Stimulated activated memory B cell treated with anti-CD40 and anti-IgM and Interleukin-4, amounts not matched to agents 10 μg/mL and 1 μg/mL and 100 μg/mL, for 72 hours (primary cell): ENCODE measurements at regions not wholly inside any gene's neighbourhood (a gene's known extent, or its start where the extent isn't known, plus 50 kb on each side); places are given as distances from the start of the nearest gene placed in this dataset.

Experiments
- ATAC-seq: fragments of 150-1000 bp; cut with Tn5 transposase; 2 replicates; pipeline ENCODE4 v1.10.0; 2021
- H3K27ac Mint-ChIP-seq: one replicate; pipeline ENCODE4 v1.8.0; 2022; ENCODE audit warnings: mild to moderate bottlenecking, mixed read lengths
- H3K27me3 Mint-ChIP-seq: one replicate; pipeline ENCODE4 v1.8.0; 2022; ENCODE audit warnings: mixed read lengths
- H3K36me3 Mint-ChIP-seq: one replicate; pipeline ENCODE4 v1.8.0; 2022; ENCODE audit warnings: mixed read lengths
- H3K4me1 Mint-ChIP-seq: one replicate; pipeline ENCODE4 v1.8.0; 2022; ENCODE audit warnings: mixed read lengths
- H3K4me3 Mint-ChIP-seq: one replicate; pipeline ENCODE4 v1.8.0; 2022; ENCODE audit warnings: mild to moderate bottlenecking, moderate library complexity, mixed read lengths
- H3K9me3 Mint-ChIP-seq: one replicate; pipeline ENCODE4 v1.8.0; 2022; ENCODE audit warnings: mixed read lengths

DNA sequence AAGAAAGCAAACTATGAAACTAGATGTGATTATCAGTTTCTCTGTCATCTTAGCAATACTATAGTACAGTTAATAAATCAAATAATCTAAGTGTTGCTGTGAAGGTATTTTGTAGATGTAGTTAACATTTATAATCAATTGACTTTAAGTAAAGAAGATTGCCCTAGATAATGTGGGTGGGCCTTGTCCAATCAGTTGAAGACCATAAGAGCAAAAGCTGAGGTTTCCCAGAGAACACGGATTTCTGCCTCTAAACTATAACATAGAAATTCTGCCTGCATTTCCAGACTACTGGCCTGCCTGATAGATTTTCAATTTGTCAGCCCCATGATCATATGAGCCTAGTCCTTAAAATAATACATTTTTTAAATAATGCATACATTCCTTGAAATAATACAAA is 222.9 kb downstream of the PCDH18 start:
- no peaks in the 10 kb centered on the region for H3K4me1 Mint-ChIP-seq
- H3K36me3 Mint-ChIP-seq, result no peaks in the 10 kb centered on the region
- no peak for ATAC-seq
- no peak overlapping the region for H3K4me3 Mint-ChIP-seq
- H3K27ac Mint-ChIP-seq, result no peak overlapping the region
- no peaks in the 10 kb centered on the region for H3K27me3 Mint-ChIP-seq
- H3K9me3 Mint-ChIP-seq, result no peaks in the 10 kb centered on the region

DNA sequence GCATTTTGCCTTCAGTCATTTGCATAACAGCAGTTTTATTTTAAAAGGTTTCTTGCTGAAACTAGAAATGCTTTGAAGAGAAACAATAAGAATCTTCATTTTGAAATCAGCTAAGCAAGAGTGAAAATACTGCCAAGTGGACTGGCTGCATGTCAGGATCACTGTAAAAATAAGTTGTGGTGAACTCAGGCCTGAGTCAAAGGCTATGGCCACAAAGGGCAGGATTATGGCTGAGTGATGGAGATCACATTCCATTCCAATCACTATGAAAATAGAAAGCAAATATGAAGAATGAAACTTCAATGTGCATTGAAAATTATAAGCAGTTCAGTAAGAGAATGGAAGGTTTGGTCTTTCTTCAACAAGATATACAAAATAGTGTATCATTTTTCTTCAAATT is 224.5 kb downstream of the PCDH18 start:
- no peaks in the 10 kb centered on the region for H3K27me3 Mint-ChIP-seq

DNA sequence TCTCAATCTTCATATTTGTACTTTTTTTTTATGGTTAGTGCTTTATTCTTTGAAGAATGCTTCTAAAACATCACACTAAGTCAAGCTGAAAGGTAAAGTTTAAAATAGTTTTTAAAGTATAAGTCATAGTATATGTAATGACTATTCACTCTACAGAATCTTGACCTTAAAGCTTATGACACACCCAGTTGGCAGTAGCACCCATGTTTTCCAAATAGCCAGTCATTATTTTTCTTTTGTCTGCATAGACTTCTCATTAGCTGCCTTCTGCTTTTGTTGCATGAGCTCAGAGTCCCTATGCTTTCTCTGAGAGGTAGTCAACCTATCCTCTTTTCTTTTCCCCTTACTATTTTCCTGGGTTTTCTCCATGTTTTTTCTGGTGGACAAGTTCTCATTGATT is 231.5 kb downstream of the PCDH18 start:
- no peak for ATAC-seq
- Mint-ChIP-seq H3K27me3 (no peaks in the 10 kb centered on the region), H3K27ac (no peak overlapping the region), H3K4me3 (no peak overlapping the region), H3K36me3 (no peaks in the 10 kb centered on the region), H3K4me1 (no peaks in the 10 kb centered on the region), H3K9me3 (peaks cover 6% of the 10 kb centered on the region)

More for the DNA sequence above, 224.5 kb downstream of the PCDH18 start:
- ATAC-seq, result no peak
- Mint-ChIP-seq H3K27ac (no peak overlapping the region), H3K4me3 (no peak overlapping the region), H3K4me1 (no peaks in the 10 kb centered on the region), H3K36me3 (no peaks in the 10 kb centered on the region), H3K9me3 (peaks cover 2% of the 10 kb centered on the region)

DNA sequence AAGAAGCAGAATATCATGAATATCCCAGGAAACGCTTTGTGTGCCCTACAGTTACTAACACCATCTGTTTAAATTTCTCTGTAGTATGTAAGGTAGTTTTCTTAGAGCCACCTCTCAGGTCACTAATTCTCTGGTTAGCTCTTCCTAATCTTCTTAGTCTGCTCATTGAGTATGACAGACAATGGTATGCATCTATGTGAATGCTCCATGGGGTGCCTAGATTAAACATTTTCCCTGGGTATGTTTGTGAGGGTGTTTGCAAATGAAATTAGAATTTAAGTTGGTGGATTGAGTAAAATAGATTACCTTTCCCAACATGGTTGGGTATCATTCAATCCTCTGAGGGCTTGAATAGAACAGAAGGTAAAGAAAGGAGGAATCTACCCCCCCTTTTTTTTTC is 233.0 kb downstream of the PCDH18 start:
- Mint-ChIP-seq H3K27ac (no peak overlapping the region), H3K36me3 (no peaks in the 10 kb centered on the region), H3K27me3 (no peaks in the 10 kb centered on the region), H3K4me3 (no peak overlapping the region), H3K9me3 (peaks cover 6% of the 10 kb centered on the region), H3K4me1 (no peaks in the 10 kb centered on the region)
- no peak for ATAC-seq

DNA sequence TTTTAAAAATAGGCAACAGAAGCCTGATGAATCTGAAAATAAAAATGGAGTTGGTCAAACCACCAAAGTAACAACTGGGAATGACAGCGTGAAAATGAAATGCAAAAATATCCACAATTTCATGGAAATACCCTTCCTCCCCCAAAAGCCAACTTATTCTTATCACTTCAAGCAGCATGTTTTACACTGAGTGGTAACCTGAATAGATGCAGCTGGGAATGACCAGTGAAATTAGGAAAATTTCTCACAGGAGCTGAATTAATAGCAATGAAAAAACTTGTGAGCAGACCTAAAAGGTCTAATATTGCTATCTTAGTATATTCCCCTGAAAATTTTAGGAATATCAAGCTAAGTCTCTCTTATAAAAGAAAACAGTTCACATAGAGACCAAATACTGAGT is 239.0 kb downstream of the PCDH18 start:
- no peak overlapping the region for H3K27ac Mint-ChIP-seq
- no peak overlapping the region for H3K4me3 Mint-ChIP-seq
- H3K4me1 Mint-ChIP-seq, result no peaks in the 10 kb centered on the region
- H3K9me3 Mint-ChIP-seq, result peaks cover 4% of the 10 kb centered on the region
- no peak for ATAC-seq
- H3K36me3 Mint-ChIP-seq, result no peaks in the 10 kb centered on the region
- no peaks in the 10 kb centered on the region for H3K27me3 Mint-ChIP-seq

DNA sequence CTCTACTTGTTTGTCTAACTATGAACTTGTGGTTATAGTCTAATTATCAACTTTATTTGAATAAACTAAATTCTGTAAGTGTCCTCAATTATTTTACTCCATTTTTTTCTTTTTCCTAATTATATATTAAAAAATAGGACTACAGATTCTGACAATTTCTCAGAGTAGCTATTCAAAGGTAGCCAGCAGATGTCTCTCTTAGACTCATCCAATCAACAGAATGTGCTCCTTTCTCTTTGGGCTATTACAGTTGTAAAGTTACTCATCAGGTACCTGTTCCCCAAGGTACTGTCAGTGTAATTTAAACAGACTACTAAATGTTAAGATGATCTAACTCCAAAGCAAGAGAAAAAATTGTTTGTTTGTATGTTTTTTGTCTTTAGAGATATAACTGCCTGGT is 248.6 kb downstream of the PCDH18 start:
- Mint-ChIP-seq H3K36me3 (no peaks in the 10 kb centered on the region), H3K27me3 (no peaks in the 10 kb centered on the region)

DNA sequence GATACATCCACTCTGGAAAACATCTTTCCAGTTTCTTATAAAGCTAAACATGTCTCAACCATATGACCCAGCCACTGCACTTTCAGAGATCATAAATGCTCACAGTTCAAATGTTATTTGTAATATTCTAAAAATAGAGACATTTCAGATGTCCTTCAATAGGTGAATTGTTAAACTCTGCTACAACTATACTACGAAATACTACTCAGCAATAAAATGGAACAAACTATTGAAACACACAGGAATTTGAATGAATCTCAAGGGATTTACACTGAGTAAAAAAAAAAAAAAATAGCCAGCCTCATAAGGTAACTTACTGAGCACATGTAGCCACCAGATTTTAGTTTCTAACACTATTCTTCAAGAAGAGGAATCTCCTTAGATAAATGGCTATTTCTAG is 253.9 kb downstream of the PCDH18 start:
- H3K27me3 Mint-ChIP-seq, result no peaks in the 10 kb centered on the region
- H3K9me3 Mint-ChIP-seq, result peaks cover 6% of the 10 kb centered on the region
- no peak for ATAC-seq
- no peak overlapping the region for H3K27ac Mint-ChIP-seq
- no peak overlapping the region for H3K4me3 Mint-ChIP-seq
- no peaks in the 10 kb centered on the region for H3K36me3 Mint-ChIP-seq
- no peaks in the 10 kb centered on the region for H3K4me1 Mint-ChIP-seq

More for the DNA sequence above, 248.6 kb downstream of the PCDH18 start:
- Mint-ChIP-seq H3K27ac (no peak overlapping the region), H3K9me3 (peaks cover 9% of the 10 kb centered on the region), H3K4me1 (no peaks in the 10 kb centered on the region), H3K4me3 (no peak overlapping the region)
- ATAC-seq, result no peak

DNA sequence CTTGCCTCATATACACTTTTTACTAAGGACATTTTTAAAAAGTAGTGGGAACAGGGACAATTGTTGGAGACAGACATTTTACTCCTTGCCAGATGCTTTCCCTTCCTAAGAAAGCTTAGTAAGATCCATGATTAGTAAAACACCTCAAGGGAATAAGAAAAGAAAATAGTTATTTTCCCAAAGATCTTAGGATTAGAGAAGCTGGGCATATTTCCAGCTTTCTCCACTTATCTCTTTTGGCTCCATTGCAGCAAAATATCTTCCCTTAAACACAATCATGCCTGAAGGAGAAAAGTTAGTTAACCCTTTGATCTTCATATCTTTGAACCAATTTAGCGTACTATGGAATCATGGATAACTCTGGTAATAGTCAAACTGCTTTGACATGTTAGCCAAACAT is 257.9 kb downstream of the PCDH18 start:
- H3K27ac Mint-ChIP-seq, result no peak overlapping the region
- H3K4me3 Mint-ChIP-seq, result no peak overlapping the region
- no peaks in the 10 kb centered on the region for H3K9me3 Mint-ChIP-seq
- no peak for ATAC-seq
- no peaks in the 10 kb centered on the region for H3K4me1 Mint-ChIP-seq
- H3K36me3 Mint-ChIP-seq, result no peaks in the 10 kb centered on the region
- H3K27me3 Mint-ChIP-seq, result no peaks in the 10 kb centered on the region

DNA sequence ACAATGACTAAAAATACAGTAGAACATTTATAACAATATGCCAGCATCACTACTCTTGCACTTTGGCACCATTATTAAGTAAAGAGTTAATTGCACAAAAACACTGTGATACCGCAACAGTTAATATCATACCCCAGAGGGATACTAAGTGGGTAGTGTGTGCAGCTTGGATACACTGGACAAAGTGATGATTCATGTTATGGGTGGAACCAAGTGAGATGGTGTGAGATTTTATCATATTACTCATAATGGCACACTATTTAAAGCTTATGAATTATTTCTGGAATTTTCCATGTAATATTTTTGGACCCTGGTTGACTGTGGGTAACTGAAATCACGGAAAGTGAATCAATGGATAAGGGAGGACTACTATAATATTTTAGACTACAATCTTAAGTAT is 265.3 kb downstream of the PCDH18 start:
- no peak overlapping the region for H3K27ac Mint-ChIP-seq

DNA sequence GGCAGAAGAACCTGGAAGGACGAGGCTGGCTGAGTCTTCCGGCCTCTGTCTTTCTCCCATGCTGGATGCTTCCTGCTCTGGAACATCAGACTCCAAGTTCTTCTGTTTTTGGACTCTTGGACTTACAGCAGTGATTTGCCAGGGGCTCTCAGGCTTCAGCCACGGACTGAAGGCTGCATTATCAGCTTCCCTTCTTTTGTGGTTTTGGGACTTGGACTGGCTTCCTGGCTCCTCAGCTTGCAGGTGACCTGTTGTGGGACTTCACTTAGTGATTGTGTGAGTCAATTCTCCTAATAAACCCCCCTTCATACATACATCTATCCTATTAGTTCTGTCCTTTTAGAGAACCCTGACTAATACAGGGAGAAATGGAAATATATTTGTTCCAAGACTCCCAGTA is 265.8 kb downstream of the PCDH18 start:
- H3K4me3 Mint-ChIP-seq, result no peak overlapping the region
- no peaks in the 10 kb centered on the region for H3K36me3 Mint-ChIP-seq
- H3K27ac Mint-ChIP-seq, result no peak overlapping the region
- H3K27me3 Mint-ChIP-seq, result no peaks in the 10 kb centered on the region
- no peaks in the 10 kb centered on the region for H3K4me1 Mint-ChIP-seq
- no peak for ATAC-seq
- no peaks in the 10 kb centered on the region for H3K9me3 Mint-ChIP-seq

More for the DNA sequence above, 265.3 kb downstream of the PCDH18 start:
- Mint-ChIP-seq H3K36me3 (no peaks in the 10 kb centered on the region), H3K4me1 (no peaks in the 10 kb centered on the region), H3K9me3 (no peaks in the 10 kb centered on the region), H3K4me3 (no peak overlapping the region), H3K27me3 (no peaks in the 10 kb centered on the region)
- no peak for ATAC-seq

DNA sequence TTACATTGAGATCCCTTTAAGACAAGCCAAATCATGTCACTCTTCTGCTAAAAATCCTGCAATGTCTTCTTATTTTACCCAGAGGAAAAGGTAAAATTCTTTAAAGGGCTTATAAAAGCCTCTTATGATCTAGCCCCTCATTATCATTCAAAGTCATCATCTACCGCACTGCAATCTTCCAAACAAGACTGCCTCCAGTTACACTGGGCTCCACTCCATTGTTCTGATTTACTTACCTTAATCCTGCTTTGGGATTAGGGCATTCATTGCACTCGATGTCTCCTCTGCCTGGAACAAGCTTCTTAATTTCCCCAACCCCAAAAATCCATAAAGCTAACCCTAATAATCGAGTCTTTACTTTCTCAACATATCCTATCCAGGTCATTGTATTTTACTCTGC is 269.1 kb downstream of the PCDH18 start:
- Mint-ChIP-seq H3K4me1 (no peaks in the 10 kb centered on the region), H3K27ac (no peak overlapping the region), H3K36me3 (no peaks in the 10 kb centered on the region), H3K4me3 (no peak overlapping the region), H3K27me3 (no peaks in the 10 kb centered on the region), H3K9me3 (no peaks in the 10 kb centered on the region)
- no peak for ATAC-seq

DNA sequence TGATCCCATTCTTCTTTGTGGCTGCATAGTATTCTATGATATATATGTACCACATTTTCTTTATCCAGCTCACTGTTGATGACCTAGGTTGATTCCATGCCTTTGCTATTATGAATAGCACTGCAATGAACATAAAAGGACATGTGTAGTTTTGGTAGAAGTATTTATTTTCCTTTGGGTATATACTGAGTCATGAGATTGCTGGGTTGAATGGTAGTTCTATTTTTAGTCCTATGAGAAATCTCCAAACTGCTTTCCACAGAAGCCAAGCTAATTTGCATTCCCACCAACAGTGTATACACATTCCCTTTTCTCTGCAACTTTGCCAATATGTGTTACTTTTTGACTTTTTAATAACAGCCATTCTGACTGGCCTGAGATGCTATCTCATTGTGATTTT is 278.3 kb downstream of the PCDH18 start:
- no peak overlapping the region for H3K4me3 Mint-ChIP-seq
- no peak overlapping the region for H3K27ac Mint-ChIP-seq
- no peak for ATAC-seq
- H3K36me3 Mint-ChIP-seq, result no peaks in the 10 kb centered on the region
- no peaks in the 10 kb centered on the region for H3K9me3 Mint-ChIP-seq
- no peaks in the 10 kb centered on the region for H3K27me3 Mint-ChIP-seq
- H3K4me1 Mint-ChIP-seq, result no peaks in the 10 kb centered on the region

DNA sequence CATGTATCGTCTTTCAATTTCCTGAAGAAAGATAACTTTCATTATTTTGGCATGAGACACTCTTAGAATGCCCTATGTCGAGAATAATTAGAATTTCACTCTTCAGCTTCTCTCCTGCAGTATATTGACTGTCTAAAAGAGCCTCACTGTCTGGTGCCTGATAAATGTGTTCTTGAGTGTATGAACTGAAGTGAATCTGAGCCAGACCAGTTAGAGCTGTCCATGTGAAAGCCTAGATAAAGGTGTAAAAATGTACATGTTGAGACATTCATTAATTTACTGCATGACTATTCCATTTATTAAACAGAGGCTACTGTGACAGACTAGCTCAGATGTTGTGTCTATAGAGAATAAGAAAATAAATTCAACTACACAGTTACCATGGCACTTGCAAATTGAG is 283.2 kb downstream of the PCDH18 start:
- Mint-ChIP-seq H3K27me3 (no peaks in the 10 kb centered on the region), H3K9me3 (no peaks in the 10 kb centered on the region), H3K4me3 (no peak overlapping the region), H3K4me1 (no peaks in the 10 kb centered on the region), H3K27ac (no peak overlapping the region), H3K36me3 (no peaks in the 10 kb centered on the region)
- no peak for ATAC-seq

DNA sequence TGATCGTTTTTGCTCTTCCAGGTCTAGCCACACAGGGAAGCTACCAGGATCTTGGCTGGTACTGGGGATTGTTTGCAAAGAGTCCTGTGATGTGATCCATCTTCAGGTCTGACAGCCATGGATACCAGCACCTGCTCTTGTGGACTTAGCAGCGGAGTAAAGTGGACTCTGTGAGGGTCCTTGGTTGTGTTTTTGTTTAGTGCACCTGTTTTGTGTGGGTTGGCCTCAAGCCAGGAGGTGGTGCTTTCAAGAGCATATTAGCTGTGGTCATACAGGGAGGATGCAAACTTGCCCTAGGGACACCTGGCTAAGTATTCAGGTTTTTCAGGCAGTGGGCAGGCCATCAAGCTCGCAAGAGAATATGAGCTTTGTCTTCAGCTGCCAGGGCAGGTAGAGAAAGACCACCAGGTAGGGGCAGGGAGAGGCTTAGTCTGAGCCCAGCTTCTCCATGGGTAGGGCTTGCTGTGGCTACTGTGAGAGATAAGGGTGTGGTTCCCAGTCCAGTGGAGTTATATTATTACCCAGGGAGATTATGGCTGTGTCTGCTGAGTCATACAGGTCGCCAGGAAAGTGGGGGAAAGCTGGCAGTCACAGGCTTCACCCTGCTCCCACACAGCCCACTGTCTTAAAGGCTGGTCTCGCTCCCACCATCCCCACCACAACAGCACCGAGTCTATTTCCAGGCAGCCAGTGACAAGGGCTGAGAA is 293.7 kb downstream of the PCDH18 start:
- Mint-ChIP-seq H3K9me3 (peaks cover 3% of the 10 kb centered on the region), H3K4me1 (no peaks in the 10 kb centered on the region), H3K27ac (no peak overlapping the region), H3K27me3 (no peaks in the 10 kb centered on the region), H3K36me3 (no peaks in the 10 kb centered on the region), H3K4me3 (no peak overlapping the region)
- no peak for ATAC-seq

DNA sequence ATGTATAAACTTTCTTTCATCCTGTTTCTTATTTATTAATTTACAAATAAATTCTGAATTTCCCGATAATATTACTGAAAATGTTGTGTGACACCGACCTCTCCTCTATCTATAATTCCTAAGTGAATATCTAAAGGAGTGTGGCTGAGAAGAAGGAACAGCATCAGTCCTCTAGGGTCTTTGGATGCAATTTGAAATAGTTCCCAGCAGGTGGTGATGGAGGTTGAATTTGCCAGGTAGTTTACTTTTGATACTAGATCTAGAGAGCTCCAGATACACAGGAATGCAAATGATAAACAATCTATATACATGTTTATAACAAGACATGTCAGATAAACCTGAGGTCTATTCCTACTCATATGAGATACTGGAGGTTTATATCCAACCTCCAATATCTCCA is 305.4 kb downstream of the PCDH18 start:
- no peak for ATAC-seq
- Mint-ChIP-seq H3K4me1 (no peaks in the 10 kb centered on the region), H3K27me3 (no peaks in the 10 kb centered on the region), H3K9me3 (peaks cover 3% of the 10 kb centered on the region), H3K27ac (no peak overlapping the region), H3K4me3 (no peak overlapping the region), H3K36me3 (no peaks in the 10 kb centered on the region)

DNA sequence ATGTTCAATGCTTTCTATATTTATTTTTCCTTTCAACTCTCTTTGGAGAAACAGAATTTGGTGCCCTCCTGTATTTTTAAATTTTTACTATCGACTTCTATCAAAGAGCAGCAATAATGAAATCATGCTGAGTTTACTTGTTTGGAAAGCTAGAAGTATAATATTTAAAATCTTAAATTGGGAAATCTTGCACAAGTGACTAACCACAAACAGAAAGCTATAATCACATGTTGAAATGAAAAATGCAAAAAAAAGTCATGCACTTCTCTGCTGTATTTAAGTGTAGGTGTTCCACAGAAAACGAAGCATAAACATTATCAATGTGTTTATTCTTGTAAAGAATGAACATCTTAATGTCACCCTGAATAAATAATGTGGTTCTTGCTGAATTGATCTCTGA is 306.1 kb downstream of the PCDH18 start:
- Mint-ChIP-seq H3K9me3 (peaks cover under 1% of the 10 kb centered on the region), H3K36me3 (no peaks in the 10 kb centered on the region), H3K27me3 (no peaks in the 10 kb centered on the region), H3K4me3 (no peak overlapping the region), H3K4me1 (no peaks in the 10 kb centered on the region), H3K27ac (no peak overlapping the region)
- ATAC-seq, result no peak
